HCT116 (cell line): ENCODE measurements at regions not wholly inside any gene's neighbourhood (a gene's known extent, or its start where the extent isn't known, plus 50 kb on each side); places are given as distances from the start of the nearest gene placed in this dataset.

ENCODE experiments used
- ATAC-seq: fragments of 200-7000 bp; cut with Tn5 transposase; 2 replicates; pipeline ENCODE4 v1.9.1; 2020; ENCODE audit warnings: mild to moderate bottlenecking, moderate library complexity
- BruUV-seq: library from RNA; stranded (reverse); fragments of 400-500 nt; replicated peaks from 2 replicates; lab custom pipeline; 2021; lab: Mats Ljungman, UMichigan
- CTCF ChIA-PET: fragments of 300-600 bp; sonication (Branson Sonifier 250); formaldehyde crosslinking; loops from one replicate; lab custom pipeline; 2021; ENCODE audit warnings: antibody characterized with exemption; lab: Charles Lee
- POLR2A ChIA-PET: fragments of 300-600, 350-600 bp; sonication (Branson Sonifier 250); formaldehyde crosslinking; loops from one replicate; lab custom pipeline; 2021; ENCODE audit warnings: antibody characterized with exemption; lab: Charles Lee
- RAD21 ChIA-PET, 2 experiments: fragments of 300-600 bp; sonication (Branson Sonifier 250); formaldehyde crosslinking; loops; one replicate each; lab custom pipeline; 2023; ENCODE audit warnings: low total read pairs in 2 of 2; ENCODE audit not compliant: uncharacterized antibody in 2 of 2, unreplicated experiment in 2 of 2, low non-redundant PET in 1 of 2; lab: Charles Lee
- DNase-seq: peaks from one replicate; pipeline ENCODE4 v3.0.0-alpha.2; 2010; ENCODE audit warnings: low read depth, low spot score
- H2AFZ ChIP-seq: fragments of 200-600 bp; shearing (Covaris generic), sonication (generic); 2 replicates; pipeline ENCODE4 v1.6.1; 2017; ENCODE audit warnings: low read depth, mixed run types, mixed read lengths, antibody characterized with exemption, low read length; ENCODE audit not compliant: poor library complexity, severe bottlenecking
- H3K27ac ChIP-seq: 2 replicates; pipeline ENCODE4 v1.5.1; 2012; ENCODE audit warnings: low read depth, low read length
- H3K27me3 ChIP-seq: fragments of 200-600 bp; sonication (generic); 2 replicates; pipeline ENCODE4 v1.6.1; 2016; ENCODE audit warnings: mixed run types, low read length, mixed read lengths; ENCODE audit not compliant: insufficient read depth
- H3K36me3 ChIP-seq, 2 experiments: fragments of 200-500 bp in 1 of 2; fragments of 200-600 bp in 1 of 2; sonication (Bioruptor generic) in 1 of 2; sonication (generic) in 1 of 2; 2 replicates each; pipeline versions ENCODE4 v1.5.1 to v1.6.1; 2014 to 2016; ENCODE audit warnings: low read length in 2 of 2, inconsistent platforms in 1 of 2, mixed read lengths in 1 of 2, mixed run types in 1 of 2; ENCODE audit not compliant: insufficient read depth in 2 of 2, control insufficient read depth in 1 of 2
- H3K4me1 ChIP-seq, 2 experiments: fragments of 200-600 bp in 1 of 2; sonication (generic) in 1 of 2; 2 replicates each; pipeline versions ENCODE4 v1.5.1 to v1.6.1; 2012 to 2017; ENCODE audit warnings: low read length in 2 of 2, inconsistent platforms in 1 of 2, mild to moderate bottlenecking in 1 of 2, mixed read lengths in 1 of 2, mixed run types in 1 of 2, moderate library complexity in 1 of 2; ENCODE audit not compliant: insufficient read depth in 2 of 2, control insufficient read depth in 1 of 2
- H3K4me2 ChIP-seq: fragments of 200-600 bp; sonication (generic); 2 replicates; pipeline ENCODE4 v1.6.1; 2017; ENCODE audit warnings: mixed run types, low read length, mixed read lengths
- H3K4me3 ChIP-seq, 2 experiments: fragments of 200-600 bp in 1 of 2; sonication (generic) in 1 of 2; replicated peaks in 1 of 2; 2 replicates each; pipeline ENCODE4 v1.5.1; 2011 to 2016; ENCODE audit warnings: low read length in 2 of 2, control low read depth in 1 of 2, low read depth in 1 of 2, mild to moderate bottlenecking in 1 of 2, mixed read lengths in 1 of 2, mixed run types in 1 of 2
- H3K79me2 ChIP-seq: fragments of 200-600 bp; sonication (generic); 2 replicates; pipeline ENCODE4 v1.6.1; 2017; ENCODE audit warnings: mild to moderate bottlenecking, mixed run types, low read length, moderate library complexity, mixed read lengths; ENCODE audit not compliant: insufficient read depth
- H3K9ac ChIP-seq: fragments of 200-600 bp; sonication (generic); 2 replicates; pipeline ENCODE4 v1.6.1; 2016; ENCODE audit warnings: low read length, mixed read lengths
- H3K9me2 ChIP-seq: fragments of 200-600 bp; sonication (generic), shearing (Covaris generic); 2 replicates; pipeline ENCODE4 v1.6.1; 2017; ENCODE audit warnings: mixed run types, mild to moderate bottlenecking, moderate library complexity; ENCODE audit not compliant: insufficient read depth
- H3K9me3 ChIP-seq, 2 experiments: fragments of 200-500 bp in 1 of 2; fragments of 200-600 bp in 1 of 2; sonication (Bioruptor generic) in 1 of 2; sonication (generic) in 1 of 2; 2 replicates each; pipeline ENCODE4 v1.6.1; 2014 to 2017; ENCODE audit warnings: low read length in 2 of 2, mixed read lengths in 2 of 2, inconsistent platforms in 1 of 2, low read depth in 1 of 2, mild to moderate bottlenecking in 1 of 2, mixed run types in 1 of 2, moderate library complexity in 1 of 2; ENCODE audit not compliant: control insufficient read depth in 1 of 2, insufficient read depth in 1 of 2
- H4K20me1 ChIP-seq: fragments of 200-600 bp; sonication (generic), shearing (Covaris generic); 2 replicates; pipeline ENCODE4 v1.6.1; 2017; ENCODE audit warnings: mixed run types, mild to moderate bottlenecking, moderate library complexity; ENCODE audit not compliant: insufficient read depth
- CBX3 ChIP-seq: IDR thresholded peaks from 2 replicates; pipeline ENCODE4 v1.6.1; 2012; ENCODE audit warnings: low read depth
- CEBPB ChIP-seq: IDR thresholded peaks from 2 replicates; pipeline ENCODE4 v1.6.1; 2012; ENCODE audit warnings: low read depth
- CTCF ChIP-seq, 3 experiments: fragments of 200-600 bp in 1 of 3; sonication (generic) in 1 of 3; IDR thresholded peaks in 2 of 3; conservative IDR thresholded peaks in 1 of 3; 2 replicates each; pipeline ENCODE4 v1.5.1; 2012 to 2017; ENCODE audit warnings: low read depth in 2 of 3, low read length in 2 of 3, antibody characterized with exemption in 1 of 3, borderline replicate concordance in 1 of 3, control low read depth in 1 of 3, mild to moderate bottlenecking in 1 of 3, mixed read lengths in 1 of 3, mixed run types in 1 of 3, moderate library complexity in 1 of 3; ENCODE audit not compliant: insufficient read depth in 1 of 3
- EZH2 ChIP-seq: fragments of 200-600 bp; sonication (generic); IDR thresholded peaks from 2 replicates; pipeline ENCODE4 v1.6.1; 2017; ENCODE audit warnings: antibody characterized with exemption, mixed run types
- FOSL1 ChIP-seq: IDR thresholded peaks from 2 replicates; pipeline ENCODE4 v1.6.1; 2012; ENCODE audit warnings: low read depth
- JUND ChIP-seq: IDR thresholded peaks from 2 replicates; pipeline ENCODE4 v1.6.1; 2012
- MAX ChIP-seq: IDR thresholded peaks from 2 replicates; pipeline ENCODE4 v1.6.1; 2012
- POLR2A ChIP-seq: IDR thresholded peaks from 2 replicates; pipeline ENCODE4 v1.7.0; 2011; ENCODE audit warnings: borderline replicate concordance; ENCODE audit not compliant: insufficient read depth, insufficient read length; ENCODE audit errors: extremely low read depth
- RAD21 ChIP-seq: IDR thresholded peaks from 2 replicates; pipeline ENCODE4 v1.6.1; 2012; ENCODE audit warnings: low read depth, mild to moderate bottlenecking
- REST ChIP-seq: IDR thresholded peaks from 2 replicates; pipeline ENCODE4 v1.6.1; 2012; ENCODE audit warnings: low read depth
- SIN3A ChIP-seq: IDR thresholded peaks from 2 replicates; pipeline ENCODE4 v1.6.1; 2012; ENCODE audit warnings: low read depth
- SP1 ChIP-seq: IDR thresholded peaks from 2 replicates; pipeline ENCODE4 v1.6.1; 2012; ENCODE audit warnings: low read depth
- SRF ChIP-seq: IDR thresholded peaks from 2 replicates; pipeline ENCODE4 v1.6.1; 2012; ENCODE audit warnings: low read depth
- TCF7L2 ChIP-seq: IDR thresholded peaks from 2 replicates; pipeline ENCODE4 v1.7.0; 2011; ENCODE audit warnings: borderline replicate concordance, inconsistent platforms; ENCODE audit not compliant: insufficient read depth, insufficient read length; ENCODE audit errors: extremely low read depth
- intact Hi-C: fragments of 100-400 bp; cut with micrococcal nuclease; formaldehyde crosslinking; loops from 2 replicates; pipeline ENCODE4 v1.10.0; 2022

GRCh38 chr7:19619122-19619521 lies 89.7 kb downstream of the POLR1F start:
- ChIA-PET CTCF (no interaction called here), RAD21 (no interaction called here), POLR2A (no interaction called here)
- no peak overlapping the region for H2AFZ ChIP-seq
- ATAC-seq (peak; percentile 54), DNase-seq (peak; percentile 48)
- H3K9me3 ChIP-seq, result no peaks in the 10 kb centered on the region
- 0 out of 2 replicates have a peak, but pooled peaks cover 3% of the 10 kb centered on the region for H3K27me3 ChIP-seq
- H3K36me3 ChIP-seq, result no peaks in the 10 kb centered on the region
- H3K4me1 ChIP-seq, result peaks cover 0 to 8% of the 10 kb centered on the region in 2 experiments; a peak in 2 of 4 replicates
- no peaks in the 10 kb centered on the region for H3K79me2 ChIP-seq
- intact Hi-C loops, result no loop called here
- H3K27ac ChIP-seq, result no peak overlapping the region
- H4K20me1 ChIP-seq, result no peaks in the 10 kb centered on the region
- no peaks in the 10 kb centered on the region for H3K9me2 ChIP-seq
- peak overlapping the region; percentile 32; the same call in 1 of the 2 replicates for H3K4me2 ChIP-seq
- TF ChIP-seq SIN3A (0 out of 2 replicates have a peak, but pooled peaks have one; percentile 27), SRF (peak; percentile 48), CTCF (IDR thresholded peaks at IDR 0.05 in 2 of 3, conservative IDR thresholded peaks at IDR 0.05 in 1 of 3; ENCODE audit: borderline replicate concordance in 1 of 3, insufficient read depth in 1 of 3, low read depth in 2 of 3, low read length in 2 of 3) (no peak), TCF7L2 (no peak), CBX3 (peak; percentile 35; the same call in 1 of the 2 replicates), REST (no peak), RAD21 (no peak), MAX (0 out of 2 replicates have a peak, but pooled peaks have one; percentile 19), EZH2 (no peak), SP1 (peak; percentile 59; the same call in 1 of the 2 replicates), CEBPB (peak; percentile 87), JUND (peak; percentile 67), POLR2A (no peak), FOSL1 (peak; percentile 61)
- TF ChIP-seq, all 23 proteins: peak for 8
- Histone ChIP-seq H3K4me3 (no peak overlapping the region), H3K9ac (no peak overlapping the region)
- BruUV-seq, result no TSS peak
